Neural cell (in vitro differentiated cells): ENCODE measurements at regions not wholly inside any gene's neighbourhood (a gene's known extent, or its start where the extent isn't known, plus 50 kb on each side); places are given as distances from the start of the nearest gene placed in this dataset.

ENCODE experiments used
- CTCF ChIP-seq: fragments of 450-650 bp; IDR thresholded peaks from 2 replicates; pipeline ENCODE4 v1.5.1; 2014; ENCODE audit warnings: antibody characterized with exemption, mild to moderate bottlenecking, moderate library complexity; ENCODE audit not compliant: poor library complexity, severe bottlenecking
- EP300 ChIP-seq: fragments of 450-650 bp; conservative IDR thresholded peaks from 2 replicates; pipeline ENCODE4 v1.6.1; 2014; ENCODE audit warnings: antibody characterized with exemption, mild to moderate bottlenecking, moderate library complexity; ENCODE audit not compliant: poor library complexity, severe bottlenecking
- EZH2 ChIP-seq: fragments of 200-600, 300-800 bp; shearing (Covaris generic), sonication (generic); IDR thresholded peaks from 2 replicates; pipeline ENCODE4 v1.6.1; 2014; ENCODE audit warnings: antibody characterized with exemption, low read length, borderline replicate concordance, mild to moderate bottlenecking; ENCODE audit not compliant: insufficient read depth, poor library complexity, severe bottlenecking
- POLR2AphosphoS5 ChIP-seq: IDR thresholded peaks from 2 replicates; pipeline ENCODE4 v1.6.1; 2012

GRCh38 chrX:20727447-20727846 lies 460.7 kb upstream of the RPS6KA3 start:
- no peak for TF ChIP-seq CTCF
- TF ChIP-seq EZH2 = no peak
- TF ChIP-seq EP300 = no peak
- TF ChIP-seq POLR2AphosphoS5 = no peak
